Activated naive CD4-positive, alpha-beta T cell treated with anti-CD3 and anti-CD28 coated beads, Interleukin-2, amount 50 U/mL, for 72 hours (primary cell): ENCODE measurements at regions not wholly inside any gene's neighbourhood (a gene's known extent, or its start where the extent isn't known, plus 50 kb on each side); places are given as distances from the start of the nearest gene placed in this dataset.
"Not testable (repeated sequence)": the region's sequence is repeated elsewhere in the genome, so short reads cannot be mapped to it uniquely, and the experiment has no call there.

Experiments
- ATAC-seq, 2 donors: fragments of 150-1000 bp; cut with Tn5 transposase; 2 replicates each; pipeline ENCODE4 v1.10.0; 2021; ENCODE audit warnings: mild to moderate bottlenecking in 2 of 2, moderate library complexity in 2 of 2
- DNase-seq, 2 donors: peaks; one replicate each; pipeline ENCODE4 v3.0.0; 2021 to 2022; ENCODE audit warnings: low spot score in 2 of 2
- H3K27ac Mint-ChIP-seq, 2 donors: one replicate each; pipeline ENCODE4 v1.8.0; 2022; ENCODE audit warnings: mild to moderate bottlenecking in 2 of 2, mixed read lengths in 2 of 2
- H3K36me3 Mint-ChIP-seq, 2 donors: one replicate each; pipeline ENCODE4 v1.8.0; 2022; ENCODE audit warnings: mixed read lengths in 2 of 2
- H3K9me3 Mint-ChIP-seq, 2 donors: one replicate each; pipeline ENCODE4 v1.8.0; 2022; ENCODE audit warnings: mixed read lengths in 2 of 2

DNA sequence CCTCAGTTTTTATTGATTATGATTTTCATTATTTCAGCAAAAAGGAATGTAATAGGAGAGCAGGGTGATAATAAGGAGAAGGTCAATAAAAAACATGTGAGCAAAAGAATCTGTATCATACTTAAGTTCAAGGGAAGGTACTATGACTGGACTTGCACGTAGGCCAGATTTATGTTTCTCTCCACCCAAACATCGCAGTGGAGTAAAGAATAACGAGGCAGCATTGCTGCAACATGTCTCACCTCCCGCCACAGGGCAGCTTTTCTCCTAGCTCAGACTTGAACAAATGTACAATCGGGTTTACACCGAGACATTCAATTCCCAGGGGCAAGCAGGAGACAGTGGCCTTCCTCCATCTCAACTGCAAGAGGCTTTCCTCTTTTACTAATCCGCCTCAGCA, 155.7 kb upstream of the ALDH3B2 start:
- not testable (repeated sequence) for H3K9me3 Mint-ChIP-seq

DNA sequence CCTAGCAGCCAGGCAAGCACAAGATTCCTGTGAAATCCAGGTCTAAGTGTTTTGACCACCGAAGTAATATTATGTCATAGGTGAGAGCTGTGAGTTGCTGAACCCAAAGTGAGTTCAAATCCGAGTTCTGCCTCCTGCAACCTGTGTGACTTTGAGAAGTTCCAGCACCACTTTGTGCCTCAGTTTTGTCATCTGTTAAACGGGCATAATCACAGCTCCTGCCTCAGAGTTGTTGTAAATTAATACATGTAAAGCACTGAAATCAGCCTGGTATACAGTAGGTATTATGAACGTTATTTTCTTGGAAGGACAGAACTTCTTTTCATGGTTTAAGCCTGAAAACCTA, 152.5 kb upstream of the ALDH3B2 start:
- not testable (repeated sequence) for H3K27ac Mint-ChIP-seq, ATAC-seq, H3K36me3 Mint-ChIP-seq, H3K9me3 Mint-ChIP-seq, DNase-seq

More for the DNA sequence above, 155.7 kb upstream of the ALDH3B2 start:
- H3K36me3 Mint-ChIP-seq, DNase-seq, H3K27ac Mint-ChIP-seq, ATAC-seq: not testable (repeated sequence)

DNA sequence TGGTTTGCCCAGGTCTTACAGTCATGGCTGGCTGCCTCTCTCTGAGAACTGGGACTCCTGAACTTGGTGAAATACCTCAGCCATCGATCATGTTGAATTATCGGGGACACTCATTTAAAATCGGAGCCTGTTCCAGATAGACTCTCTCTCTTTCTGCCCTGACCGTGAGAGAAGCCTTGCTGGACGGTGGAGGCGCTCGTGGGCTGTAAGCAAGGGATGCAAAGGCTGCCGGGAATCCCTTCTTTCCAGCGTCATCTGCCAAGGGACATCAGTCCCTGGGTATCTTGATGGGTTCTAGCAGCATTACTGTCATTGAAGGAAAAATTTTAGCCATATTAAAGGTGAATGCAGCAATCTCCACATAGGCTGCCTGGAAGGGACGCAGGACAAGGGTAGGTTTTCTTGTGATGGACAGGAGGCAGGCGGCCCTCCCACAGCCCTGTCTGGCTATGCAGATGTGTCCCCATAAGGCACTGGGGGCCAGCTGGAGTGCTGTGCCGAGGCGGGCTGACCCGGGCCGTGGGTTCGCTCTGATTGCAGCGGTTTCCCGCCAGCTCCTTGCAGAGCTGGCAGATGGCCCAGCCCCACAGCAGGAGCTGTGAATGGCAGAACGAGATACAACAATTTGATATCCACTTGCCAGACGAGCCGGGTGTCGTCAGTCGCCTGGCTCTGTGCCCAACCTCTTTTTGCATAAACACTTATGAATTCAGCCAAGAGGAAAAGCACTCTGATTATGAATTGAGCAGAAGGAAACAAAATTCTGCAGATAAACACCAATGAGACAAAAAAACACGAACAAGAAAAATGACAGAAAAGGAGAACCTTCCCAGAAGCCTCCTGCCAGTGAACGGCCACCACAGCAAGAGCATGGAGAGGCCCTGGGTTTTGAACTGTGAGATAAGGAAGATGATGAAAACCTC, 151.9 kb upstream of the ALDH3B2 start:
- not testable (repeated sequence) for DNase-seq, H3K9me3 Mint-ChIP-seq, ATAC-seq, H3K36me3 Mint-ChIP-seq, H3K27ac Mint-ChIP-seq

- DNase-seq, H3K27ac Mint-ChIP-seq, ATAC-seq, H3K36me3 Mint-ChIP-seq, H3K9me3 Mint-ChIP-seq: not testable (repeated sequence)
These were observed 150.4 kb upstream of the ALDH3B2 start for GRCh38 chr11:67824861-67825260.

DNA sequence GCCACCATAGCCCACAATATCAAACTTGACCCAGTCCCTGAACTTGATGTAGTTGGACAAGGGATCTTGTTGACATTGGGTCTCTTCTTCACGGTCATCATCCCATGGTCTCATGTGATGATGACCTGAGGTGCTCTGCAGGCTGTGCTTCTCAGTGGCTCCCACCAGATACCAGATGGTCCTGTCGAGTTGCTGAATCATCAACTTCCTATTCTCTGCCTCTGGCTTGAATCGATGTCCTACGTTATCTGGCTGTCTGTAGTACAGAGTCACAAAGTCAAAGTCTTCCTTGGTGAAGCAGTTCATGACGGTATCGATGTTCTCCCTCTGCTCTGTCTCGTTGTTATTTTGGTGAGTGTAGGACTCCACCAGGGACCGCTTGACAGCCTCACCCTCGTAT, 145.7 kb upstream of the ALDH3B2 start:
- DNase-seq (no peak), ATAC-seq (no peak)
- Mint-ChIP-seq H3K36me3 (no peaks in the 10 kb centered on the region), H3K9me3 (no peaks in the 10 kb centered on the region), H3K27ac (no peak overlapping the region)

DNA sequence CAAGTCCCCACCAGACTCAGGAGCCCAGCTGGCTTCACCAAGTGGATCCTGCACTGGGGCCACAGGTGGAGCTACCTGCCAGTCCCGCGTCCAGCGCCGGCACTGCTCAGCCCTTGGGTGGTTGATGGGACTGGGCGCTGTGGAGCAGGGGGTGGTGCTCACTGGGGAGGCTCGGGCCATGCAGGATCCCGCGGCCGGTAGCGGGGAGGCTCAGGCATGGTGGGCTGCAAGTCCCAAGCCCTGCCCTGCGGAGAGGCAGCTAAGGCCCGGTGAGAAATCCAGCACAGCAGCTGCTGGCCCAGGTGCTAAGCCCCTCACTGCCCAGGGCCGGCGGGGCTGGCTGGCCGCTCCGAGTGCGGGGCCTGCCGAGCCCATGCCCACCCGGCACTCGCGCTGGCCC, 143.1 kb upstream of the ALDH3B2 start:
- not testable (repeated sequence) for DNase-seq, H3K27ac Mint-ChIP-seq, H3K9me3 Mint-ChIP-seq, H3K36me3 Mint-ChIP-seq, ATAC-seq

GRCh38 chr11:67809301-67809700, 134.9 kb upstream of the ALDH3B2 start:
- DNase-seq, H3K27ac Mint-ChIP-seq, H3K9me3 Mint-ChIP-seq, H3K36me3 Mint-ChIP-seq, ATAC-seq: not testable (repeated sequence)

- not testable (repeated sequence) for H3K27ac Mint-ChIP-seq, DNase-seq, ATAC-seq, H3K36me3 Mint-ChIP-seq, H3K9me3 Mint-ChIP-seq
These were observed 133.5 kb upstream of the ALDH3B2 start for GRCh38 chr11:67807896-67808295.

- H3K36me3 Mint-ChIP-seq, DNase-seq, ATAC-seq, H3K9me3 Mint-ChIP-seq: not testable (repeated sequence)
- H3K27ac Mint-ChIP-seq: peak overlapping the region in 1 of 2 donors; percentile 46
These were observed 132.4 kb upstream of the ALDH3B2 start for GRCh38 chr11:67806728-67807235.

- peak overlapping the region in 1 of 2 donors; percentile 46 for H3K27ac Mint-ChIP-seq
- DNase-seq, ATAC-seq, H3K9me3 Mint-ChIP-seq, H3K36me3 Mint-ChIP-seq: not testable (repeated sequence)
These were observed 131.8 kb upstream of the ALDH3B2 start for GRCh38 chr11:67806183-67806582.

DNA sequence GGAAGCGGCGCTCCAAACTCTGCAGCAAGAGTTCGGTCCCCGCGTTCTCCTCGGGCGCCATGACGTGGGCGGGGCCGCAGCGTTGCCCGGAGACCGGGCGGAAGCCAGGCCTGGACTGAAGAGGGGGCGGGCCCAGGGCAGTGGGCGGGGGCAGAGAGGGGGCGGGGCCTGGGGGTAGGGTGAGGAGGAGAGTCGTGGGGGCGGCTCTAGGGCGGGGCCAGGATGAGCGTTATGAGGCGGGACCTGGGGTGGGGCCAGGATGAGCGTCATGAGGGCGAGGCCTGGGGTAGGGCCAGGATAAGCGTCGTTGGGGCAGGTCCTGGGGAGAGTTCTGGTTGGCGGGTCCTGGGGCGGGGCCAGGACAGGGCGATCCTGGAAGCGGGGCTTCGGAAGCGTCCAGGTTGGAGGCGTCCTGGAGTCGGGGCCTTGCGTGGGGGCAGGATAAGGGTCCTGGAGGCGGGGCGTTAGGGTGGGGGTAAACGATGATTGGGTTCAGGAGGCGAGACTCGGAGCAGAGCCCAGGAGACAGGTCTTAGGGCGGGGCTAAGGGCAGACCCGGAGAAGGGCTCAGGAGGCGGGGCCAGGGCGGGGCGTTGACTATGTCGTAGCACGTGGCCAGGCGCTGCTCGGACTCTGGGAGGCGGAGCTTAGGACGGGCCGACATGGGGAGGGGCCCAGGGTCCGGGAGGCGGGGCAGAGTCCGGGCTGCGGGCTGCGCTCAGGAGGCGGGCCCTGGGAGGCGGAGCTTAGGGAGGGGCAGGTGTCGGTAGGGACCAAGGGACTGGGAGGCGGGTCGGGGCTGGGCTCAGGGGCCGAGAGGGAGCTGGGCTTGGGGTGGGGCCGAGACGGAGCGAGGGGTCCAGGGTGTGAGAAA, 131.1 kb upstream of the ALDH3B2 start:
- peak overlapping the region; percentile 90 to 96 for H3K27ac Mint-ChIP-seq
- DNase-seq (peak; percentile 99), ATAC-seq (peak; percentile 98 to 99)
- H3K36me3 Mint-ChIP-seq, H3K9me3 Mint-ChIP-seq: not testable (repeated sequence)

DNA sequence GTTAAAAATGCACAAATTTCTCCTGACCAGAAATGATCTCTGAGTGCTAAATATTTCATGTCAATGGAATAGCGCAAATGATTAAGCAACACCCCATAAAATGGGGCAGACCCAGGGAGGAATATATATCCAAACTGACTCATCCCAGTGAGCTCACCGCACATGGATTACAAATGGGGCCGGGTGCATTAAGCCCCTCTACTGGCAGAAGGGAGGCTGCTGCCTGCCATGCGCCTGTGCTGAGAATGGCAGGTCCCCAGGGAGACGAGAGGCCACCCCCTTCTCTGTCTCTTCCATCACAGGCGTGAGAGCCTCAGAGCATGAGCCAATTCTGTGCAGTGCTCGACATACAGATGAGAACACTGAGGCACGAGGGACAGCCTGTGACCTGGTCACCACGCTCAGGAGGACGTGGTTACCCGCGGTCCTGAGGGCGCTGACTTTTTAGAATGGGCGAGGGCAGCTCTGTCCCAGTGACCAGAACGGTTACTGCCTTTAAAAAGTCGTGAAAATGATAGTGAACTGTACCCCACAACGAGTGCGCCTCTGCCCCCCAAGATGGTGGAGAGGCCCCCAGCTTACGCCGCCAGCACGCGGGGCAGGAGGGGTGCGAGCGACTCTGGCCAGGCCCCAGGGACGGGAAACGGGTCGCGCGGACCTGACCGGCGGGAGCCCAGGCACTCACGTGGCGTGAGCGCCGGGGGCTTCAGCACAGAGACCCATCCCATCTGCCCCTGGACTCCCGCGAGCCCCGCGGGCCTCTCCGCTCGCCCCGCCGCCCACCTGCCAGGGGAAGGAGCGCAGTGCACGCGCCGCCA, 130.2 kb upstream of the ALDH3B2 start:
- not testable (repeated sequence) for H3K9me3 Mint-ChIP-seq, H3K36me3 Mint-ChIP-seq, ATAC-seq
- peak overlapping the region; percentile 88 to 90 for H3K27ac Mint-ChIP-seq
- peak in 1 of 2 donors; percentile 59 for DNase-seq

- H3K36me3 Mint-ChIP-seq, H3K27ac Mint-ChIP-seq, DNase-seq, ATAC-seq, H3K9me3 Mint-ChIP-seq: not testable (repeated sequence)
These were observed 129.1 kb upstream of the ALDH3B2 start for GRCh38 chr11:67803519-67803918.

DNA sequence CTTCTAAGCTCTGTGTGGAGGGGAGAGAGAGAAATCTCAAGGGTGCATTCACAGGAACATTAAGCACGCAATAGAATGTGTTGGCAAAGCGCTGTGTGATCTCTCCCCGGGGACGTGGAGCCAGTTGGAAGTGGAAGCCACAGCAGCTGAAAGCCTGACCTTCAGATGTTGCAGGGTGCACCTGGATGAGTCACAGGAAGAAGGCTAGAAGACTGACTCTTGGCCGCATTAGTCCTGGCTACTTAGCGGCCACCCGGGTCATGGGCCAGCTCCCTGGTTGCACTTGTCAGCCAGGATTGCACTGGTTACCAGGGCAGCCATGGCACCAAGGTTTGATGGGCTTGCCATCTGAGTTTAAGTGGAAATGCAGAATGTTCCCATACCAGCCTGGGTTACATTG, 128.6 kb upstream of the ALDH3B2 start:
- ATAC-seq, H3K27ac Mint-ChIP-seq: not testable (repeated sequence)

DNA sequence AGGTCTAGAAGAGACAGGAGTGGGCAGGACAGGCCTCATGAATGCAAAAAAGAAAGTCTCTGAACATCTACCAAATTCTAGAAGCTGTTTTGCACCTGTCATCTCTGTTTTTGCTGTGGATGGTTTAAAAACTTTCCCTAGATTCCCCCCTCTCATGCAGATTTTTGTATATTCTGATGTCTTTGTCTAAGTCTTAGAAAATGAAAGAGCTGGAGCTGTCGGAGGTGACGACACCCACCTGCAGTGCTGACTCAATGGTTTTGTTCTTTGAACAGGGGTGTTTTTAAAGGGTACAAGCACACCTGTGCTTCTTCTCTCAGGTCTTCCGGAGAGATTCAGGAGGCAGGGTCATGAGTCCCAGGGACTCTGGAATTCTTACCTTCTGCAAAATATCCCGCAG, 128.2 kb upstream of the ALDH3B2 start:
- ATAC-seq, H3K27ac Mint-ChIP-seq, H3K9me3 Mint-ChIP-seq, DNase-seq, H3K36me3 Mint-ChIP-seq: not testable (repeated sequence)

More for the DNA sequence above, 128.6 kb upstream of the ALDH3B2 start:
- H3K36me3 Mint-ChIP-seq, DNase-seq, H3K9me3 Mint-ChIP-seq: not testable (repeated sequence)

DNA sequence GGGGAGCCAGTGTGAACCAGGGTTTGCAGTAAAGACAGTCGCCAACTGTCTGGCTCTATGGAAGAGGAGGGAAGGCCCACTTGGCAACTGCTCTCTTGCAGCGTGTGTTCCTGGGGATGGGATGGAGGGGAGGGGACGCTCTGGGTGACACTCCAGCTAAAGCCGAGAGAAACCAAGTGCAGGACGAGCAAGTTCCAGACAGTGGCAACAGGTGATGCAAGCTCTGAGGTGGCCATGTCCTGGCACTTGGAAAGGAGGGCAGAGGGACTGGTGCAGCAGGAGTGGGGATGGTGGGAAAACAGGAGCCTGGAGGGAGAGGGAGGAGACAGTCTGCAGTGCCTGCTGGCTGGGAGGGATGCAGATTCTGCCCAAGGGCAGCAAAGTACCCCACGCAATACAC, 127.0 kb upstream of the ALDH3B2 start:
- not testable (repeated sequence) for ATAC-seq, DNase-seq, H3K27ac Mint-ChIP-seq, H3K9me3 Mint-ChIP-seq, H3K36me3 Mint-ChIP-seq
